ENCODE measurements at regions not wholly inside any gene's neighbourhood (a gene's known extent, or its start where the extent isn't known, plus 50 kb on each side); places are given as distances from the start of the nearest gene placed in this dataset.

- no peaks in the 10 kb centered on the region for H3K36me3 ChIP-seq (ENCODE audit: control insufficient read depth in 2 of 2, insufficient read depth in 2 of 2, low read length in 2 of 2)
- no peak overlapping the region for H3K9ac ChIP-seq (ENCODE audit: low read length in 2 of 2)
- no peaks in the 10 kb centered on the region for H3K9me3 ChIP-seq (ENCODE audit: control insufficient read depth in 2 of 2, low read length in 2 of 2)
- H3K27me3 ChIP-seq (ENCODE audit: control insufficient read depth in 1 of 2, insufficient read depth in 2 of 2, low read length in 2 of 2) = peaks cover 5 to 17% of the 10 kb centered on the region in 2 donors
- H3K27ac ChIP-seq (ENCODE audit: low read length) = no peak overlapping the region
- H3K4me3 ChIP-seq (ENCODE audit: low read length in 2 of 2) = no peak overlapping the region
- H3K4me1 ChIP-seq (ENCODE audit: control insufficient read depth, insufficient read depth, low read length) = no peaks in the 10 kb centered on the region
Measured at GRCh38 chr1:217921126-217921904, 290.2 kb downstream of the SPATA17 start.

- no peak overlapping the region for H3K4me3 ChIP-seq (ENCODE audit: low read length in 2 of 2)
- no peak overlapping the region for H3K9ac ChIP-seq (ENCODE audit: low read length in 2 of 2)
- no peaks in the 10 kb centered on the region for H3K9me3 ChIP-seq (ENCODE audit: control insufficient read depth in 2 of 2, low read length in 2 of 2)
- H3K27me3 ChIP-seq (ENCODE audit: control insufficient read depth in 1 of 2, insufficient read depth in 2 of 2, low read length in 2 of 2) = peaks cover 4 to 17% of the 10 kb centered on the region in 2 donors
- H3K36me3 ChIP-seq (ENCODE audit: control insufficient read depth in 2 of 2, insufficient read depth in 2 of 2, low read length in 2 of 2) = no peaks in the 10 kb centered on the region
- H3K4me1 ChIP-seq (ENCODE audit: control insufficient read depth, insufficient read depth, low read length) = no peaks in the 10 kb centered on the region
- H3K27ac ChIP-seq (ENCODE audit: low read length) = no peak overlapping the region
Measured at GRCh38 chr1:217924924-217925323, 293.8 kb downstream of the SPATA17 start.

DNA sequence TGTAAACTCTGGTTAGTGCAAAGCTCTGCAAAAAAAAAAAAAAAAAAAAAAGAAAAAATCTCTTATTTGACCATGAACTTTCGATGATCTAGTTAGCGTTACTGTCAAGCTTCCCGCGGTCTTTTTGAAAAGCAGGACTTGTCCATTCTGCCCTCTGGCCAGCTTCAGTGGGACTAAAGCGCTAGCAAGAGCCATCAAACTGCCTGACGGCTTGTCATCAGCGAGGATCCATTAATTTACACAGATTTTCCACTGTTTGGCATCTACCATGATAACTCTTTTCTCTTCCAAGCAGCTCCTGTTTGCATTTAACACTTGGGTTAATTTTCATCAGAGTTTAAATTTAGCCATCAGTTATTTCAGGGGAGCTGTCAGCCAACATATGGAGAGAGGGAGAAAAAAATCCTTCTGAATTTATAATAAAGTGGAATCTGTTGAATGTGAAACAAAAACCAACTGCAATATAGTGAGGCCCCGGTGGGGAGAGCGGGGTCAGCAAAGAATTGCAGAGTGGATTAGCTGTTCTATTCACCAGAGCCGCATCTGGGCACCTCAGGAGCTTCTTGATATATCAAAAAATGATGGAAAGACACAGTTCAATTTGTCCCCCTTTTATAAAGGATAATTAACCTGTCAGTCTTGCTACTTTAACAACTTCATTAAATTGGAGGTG lies 298.2 kb downstream of the SPATA17 start:
- H3K27ac ChIP-seq (ENCODE audit: low read length) = no peak overlapping the region
- no peaks in the 10 kb centered on the region for H3K9me3 ChIP-seq (ENCODE audit: control insufficient read depth in 2 of 2, low read length in 2 of 2)
- H3K4me1 ChIP-seq (ENCODE audit: control insufficient read depth, insufficient read depth, low read length) = no peaks in the 10 kb centered on the region
- no peak overlapping the region for H3K9ac ChIP-seq (ENCODE audit: low read length in 2 of 2)
- peaks cover 0 to 7% of the 10 kb centered on the region in 2 donors for H3K27me3 ChIP-seq (ENCODE audit: control insufficient read depth in 1 of 2, insufficient read depth in 2 of 2, low read length in 2 of 2)
- H3K36me3 ChIP-seq (ENCODE audit: control insufficient read depth in 2 of 2, insufficient read depth in 2 of 2, low read length in 2 of 2) = no peaks in the 10 kb centered on the region
- no peak overlapping the region for H3K4me3 ChIP-seq (ENCODE audit: low read length in 2 of 2)

DNA sequence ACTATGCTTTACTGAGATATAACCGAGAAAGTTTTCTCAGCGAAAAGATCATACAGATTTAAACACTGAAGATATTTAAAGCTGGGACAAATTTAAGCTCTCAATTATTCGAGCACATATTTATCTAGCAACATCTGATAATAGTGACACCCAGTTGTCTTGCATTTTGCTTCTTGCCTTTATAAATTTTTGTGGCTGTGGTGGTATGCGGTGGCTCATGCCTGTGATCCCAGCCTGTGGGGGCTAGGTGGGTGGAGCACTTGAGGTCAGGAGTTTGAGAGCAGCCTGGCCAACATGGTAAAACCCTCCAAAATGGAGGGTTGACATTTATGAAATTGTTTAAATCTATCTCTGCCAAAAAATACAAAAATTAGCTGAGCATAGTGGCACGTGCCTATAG lies 312.2 kb downstream of the SPATA17 start:
- no peaks in the 10 kb centered on the region for H3K4me1 ChIP-seq (ENCODE audit: control insufficient read depth, insufficient read depth, low read length)
- no peak overlapping the region for H3K4me3 ChIP-seq (ENCODE audit: low read length in 2 of 2)
- no peak overlapping the region for H3K9ac ChIP-seq (ENCODE audit: low read length in 2 of 2)
- H3K27me3 ChIP-seq (ENCODE audit: control insufficient read depth in 1 of 2, insufficient read depth in 2 of 2, low read length in 2 of 2) = no peaks in the 10 kb centered on the region
- H3K9me3 ChIP-seq (ENCODE audit: control insufficient read depth in 2 of 2, low read length in 2 of 2) = no peaks in the 10 kb centered on the region
- no peak overlapping the region for H3K27ac ChIP-seq (ENCODE audit: low read length)
- no peaks in the 10 kb centered on the region for H3K36me3 ChIP-seq (ENCODE audit: control insufficient read depth in 2 of 2, insufficient read depth in 2 of 2, low read length in 2 of 2)

- Histone ChIP-seq H3K4me1 (ENCODE audit: control insufficient read depth, insufficient read depth, low read length) (no peaks in the 10 kb centered on the region), H3K9me3 (ENCODE audit: control insufficient read depth in 2 of 2, low read length in 2 of 2) (no peaks in the 10 kb centered on the region), H3K27ac (ENCODE audit: low read length) (no peak overlapping the region), H3K9ac (ENCODE audit: low read length in 2 of 2) (no peak overlapping the region), H3K4me3 (ENCODE audit: low read length in 2 of 2) (no peak overlapping the region), H3K27me3 (ENCODE audit: control insufficient read depth in 1 of 2, insufficient read depth in 2 of 2, low read length in 2 of 2) (no peaks in the 10 kb centered on the region), H3K36me3 (ENCODE audit: control insufficient read depth in 2 of 2, insufficient read depth in 2 of 2, low read length in 2 of 2) (no peaks in the 10 kb centered on the region)
Measured at GRCh38 chr1:217944550-217944949, 313.4 kb downstream of the SPATA17 start.

DNA sequence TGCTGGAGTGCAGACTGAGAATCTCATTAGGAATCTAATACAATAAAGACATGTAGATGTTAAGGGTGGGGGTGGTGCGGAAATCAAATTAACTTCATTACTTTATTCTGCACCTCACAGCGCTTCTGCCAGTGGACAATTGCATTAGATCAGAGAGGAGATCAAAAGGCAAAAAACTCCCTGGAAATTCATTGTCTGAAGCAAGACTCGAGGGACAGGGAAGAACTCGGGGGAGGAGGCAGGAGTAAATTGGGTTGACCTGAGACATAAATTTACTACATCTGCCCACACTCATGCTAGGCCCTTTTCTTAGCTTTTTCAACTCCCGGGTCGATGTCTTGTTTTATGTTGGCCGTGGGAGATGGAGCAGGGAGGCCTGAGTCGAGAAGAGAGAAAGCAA lies 315.4 kb downstream of the SPATA17 start:
- no peak overlapping the region for H3K9ac ChIP-seq (ENCODE audit: low read length in 2 of 2)
- H3K9me3 ChIP-seq (ENCODE audit: control insufficient read depth in 2 of 2, low read length in 2 of 2) = no peaks in the 10 kb centered on the region
- no peaks in the 10 kb centered on the region for H3K4me1 ChIP-seq (ENCODE audit: control insufficient read depth, insufficient read depth, low read length)
- H3K36me3 ChIP-seq (ENCODE audit: control insufficient read depth in 2 of 2, insufficient read depth in 2 of 2, low read length in 2 of 2) = no peaks in the 10 kb centered on the region
- H3K27me3 ChIP-seq (ENCODE audit: control insufficient read depth in 1 of 2, insufficient read depth in 2 of 2, low read length in 2 of 2) = no peaks in the 10 kb centered on the region
- no peak overlapping the region for H3K27ac ChIP-seq (ENCODE audit: low read length)
- no peak overlapping the region for H3K4me3 ChIP-seq (ENCODE audit: low read length in 2 of 2)

DNA sequence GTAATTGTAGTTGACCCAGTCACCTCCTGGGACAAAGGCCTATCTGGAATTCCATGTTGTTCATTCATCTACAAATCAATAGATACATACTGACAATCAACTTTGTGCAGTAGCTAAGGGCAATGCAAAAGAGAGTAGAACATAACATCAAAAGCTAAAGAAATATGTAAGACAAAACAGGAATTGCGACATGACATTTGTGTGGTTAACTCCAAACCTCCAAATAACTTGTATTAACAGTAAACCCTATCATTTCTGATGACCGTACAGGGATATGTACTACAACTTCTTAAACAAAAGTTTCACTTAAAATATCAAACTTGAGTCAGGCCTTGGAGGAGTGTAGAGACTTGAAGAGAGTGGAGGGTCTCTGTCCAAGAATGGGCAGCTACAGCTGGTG lies 317.6 kb downstream of the SPATA17 start:
- Histone ChIP-seq H3K27me3 (ENCODE audit: control insufficient read depth in 1 of 2, insufficient read depth in 2 of 2, low read length in 2 of 2) (no peaks in the 10 kb centered on the region), H3K4me3 (ENCODE audit: low read length in 2 of 2) (no peak overlapping the region), H3K4me1 (ENCODE audit: control insufficient read depth, insufficient read depth, low read length) (no peaks in the 10 kb centered on the region)

DNA sequence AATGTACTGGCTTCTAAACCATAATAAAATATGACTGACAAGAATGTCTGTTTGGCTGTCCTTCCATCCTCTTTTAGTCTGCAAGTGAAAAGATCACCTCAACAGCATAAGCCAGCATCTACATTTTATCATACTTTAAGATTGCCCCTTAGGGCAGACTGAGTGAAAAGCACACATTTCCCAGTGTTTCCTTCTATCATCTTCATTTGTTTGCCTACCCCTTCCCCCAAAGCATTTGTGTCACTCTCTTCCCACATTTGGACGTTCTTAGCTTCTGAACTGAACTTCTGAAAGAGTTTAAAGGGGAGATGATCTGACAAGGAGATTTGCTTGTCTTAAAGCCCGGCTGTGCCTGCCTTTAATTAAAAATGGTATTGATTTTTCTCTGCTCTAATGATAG lies 322.2 kb downstream of the SPATA17 start:
- no peaks in the 10 kb centered on the region for H3K36me3 ChIP-seq (ENCODE audit: control insufficient read depth in 2 of 2, insufficient read depth in 2 of 2, low read length in 2 of 2)
- no peak overlapping the region for H3K9ac ChIP-seq (ENCODE audit: low read length in 2 of 2)
- H3K9me3 ChIP-seq (ENCODE audit: control insufficient read depth in 2 of 2, low read length in 2 of 2) = peaks cover 0 to 3% of the 10 kb centered on the region in 2 donors
- H3K27me3 ChIP-seq (ENCODE audit: control insufficient read depth in 1 of 2, insufficient read depth in 2 of 2, low read length in 2 of 2) = no peaks in the 10 kb centered on the region
- no peak overlapping the region for H3K27ac ChIP-seq (ENCODE audit: low read length)
- H3K4me1 ChIP-seq (ENCODE audit: control insufficient read depth, insufficient read depth, low read length) = no peaks in the 10 kb centered on the region
- H3K4me3 ChIP-seq (ENCODE audit: low read length in 2 of 2) = no peak overlapping the region

More for the DNA sequence above, 317.6 kb downstream of the SPATA17 start:
- no peaks in the 10 kb centered on the region for H3K9me3 ChIP-seq (ENCODE audit: control insufficient read depth in 2 of 2, low read length in 2 of 2)
- no peaks in the 10 kb centered on the region for H3K36me3 ChIP-seq (ENCODE audit: control insufficient read depth in 2 of 2, insufficient read depth in 2 of 2, low read length in 2 of 2)
- no peak overlapping the region for H3K27ac ChIP-seq (ENCODE audit: low read length)
- no peak overlapping the region for H3K9ac ChIP-seq (ENCODE audit: low read length in 2 of 2)

DNA sequence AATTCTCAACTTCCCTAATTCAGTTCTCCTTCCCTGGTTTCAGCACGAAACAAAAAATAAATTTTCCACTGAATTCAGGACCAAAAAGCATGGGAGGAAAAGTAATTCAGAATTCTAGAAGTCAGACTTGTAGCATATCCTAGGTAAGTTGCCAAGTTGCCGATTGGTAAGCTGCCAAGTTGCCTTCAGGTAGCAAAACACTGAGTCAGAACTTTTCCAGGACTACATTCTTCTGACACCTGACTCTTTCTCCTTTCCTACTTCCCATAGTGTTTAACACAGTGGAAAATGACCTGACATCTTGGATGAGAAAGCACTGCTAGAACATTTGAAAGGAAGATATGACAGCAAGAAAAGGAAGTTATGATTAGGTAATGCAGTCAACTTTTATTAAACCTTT lies 322.8 kb downstream of the SPATA17 start:
- Histone ChIP-seq H3K27ac (ENCODE audit: low read length) (no peak overlapping the region), H3K4me3 (ENCODE audit: low read length in 2 of 2) (no peak overlapping the region), H3K4me1 (ENCODE audit: control insufficient read depth, insufficient read depth, low read length) (no peaks in the 10 kb centered on the region), H3K36me3 (ENCODE audit: control insufficient read depth in 2 of 2, insufficient read depth in 2 of 2, low read length in 2 of 2) (no peaks in the 10 kb centered on the region), H3K27me3 (ENCODE audit: control insufficient read depth in 1 of 2, insufficient read depth in 2 of 2, low read length in 2 of 2) (no peaks in the 10 kb centered on the region), H3K9me3 (ENCODE audit: control insufficient read depth in 2 of 2, low read length in 2 of 2) (peaks cover 0 to 3% of the 10 kb centered on the region in 2 donors), H3K9ac (ENCODE audit: low read length in 2 of 2) (no peak overlapping the region)

- Histone ChIP-seq H3K4me3 (ENCODE audit: low read length in 2 of 2) (no peak overlapping the region), H3K36me3 (ENCODE audit: control insufficient read depth in 2 of 2, insufficient read depth in 2 of 2, low read length in 2 of 2) (no peaks in the 10 kb centered on the region), H3K27ac (ENCODE audit: low read length) (no peak overlapping the region), H3K9ac (ENCODE audit: low read length in 2 of 2) (no peak overlapping the region), H3K27me3 (ENCODE audit: control insufficient read depth in 1 of 2, insufficient read depth in 2 of 2, low read length in 2 of 2) (no peaks in the 10 kb centered on the region), H3K4me1 (ENCODE audit: control insufficient read depth, insufficient read depth, low read length) (no peaks in the 10 kb centered on the region), H3K9me3 (ENCODE audit: control insufficient read depth in 2 of 2, low read length in 2 of 2) (peaks cover 0 to 3% of the 10 kb centered on the region in 2 donors)
Measured at GRCh38 chr1:217955723-217956122, 324.6 kb downstream of the SPATA17 start.
